HepG2 (cell line): ENCODE measurements at regions not wholly inside any gene's neighbourhood (a gene's known extent, or its start where the extent isn't known, plus 50 kb on each side); places are given as distances from the start of the nearest gene placed in this dataset.

ENCODE experiments used
- ATAC-seq: fragments of 200-7000 bp; cut with Tn5 transposase; 3 replicates; pipeline ENCODE4 v1.9.1; 2020; ENCODE audit warnings: mild to moderate bottlenecking, moderate library complexity
- BruUV-seq: library from RNA; stranded (reverse); fragments of 400-500 nt; replicated peaks from 2 replicates; lab custom pipeline; 2021; lab: Mats Ljungman, UMichigan
- CTCF ChIA-PET: fragments of 300-600 bp; formaldehyde crosslinking; extraction: SDS; loops from one replicate; lab custom pipeline; 2021; ENCODE audit warnings: low total read pairs, inconsistent platforms, low intra/inter-chr PET ratio; lab: Yijun Ruan, JAX
- POLR2A ChIA-PET: fragments of 350-600 bp; sonication (Branson Sonifier 250); formaldehyde crosslinking; loops from one replicate; lab custom pipeline; 2020; ENCODE audit warnings: antibody characterized with exemption, inconsistent platforms; lab: Yijun Ruan, JAX
- DNase-seq: peaks from one replicate; pipeline ENCODE4 v3.0.0-alpha.2; 2015; ENCODE audit warnings: low spot score
- FAIRE-seq: peaks from 3 replicates; lab custom pipeline; 2011; peaks lifted over from hg19 to GRCh38; lab: Jason Lieb, UNC
- H2AFZ ChIP-seq: one replicate; pipeline ENCODE4 v1.6.1; 2011; ENCODE audit warnings: low read length, inconsistent platforms
- H3K27ac ChIP-seq: fragments of 300-600 bp; 3 replicates; pipeline ENCODE4 v1.8.0; 2011; ENCODE audit warnings: mixed run types, mild to moderate bottlenecking, mixed read lengths, low read length, inconsistent platforms; ENCODE audit not compliant: insufficient read depth; ENCODE audit errors: extremely low read length
- H3K27me3 ChIP-seq, 2 experiments: fragments of 200-600 bp in 1 of 2; 2 replicates in 1 of 2; 3 replicates in 1 of 2; pipeline versions ENCODE4 v1.6.0 to v1.8.0; 2011; ENCODE audit warnings: low read length in 2 of 2, mild to moderate bottlenecking in 2 of 2, moderate library complexity in 2 of 2, inconsistent platforms in 1 of 2; ENCODE audit not compliant: insufficient read depth in 2 of 2, control insufficient read depth in 1 of 2
- H3K36me3 ChIP-seq, 2 experiments: fragments of 200-600 bp in 1 of 2; replicated peaks in 1 of 2; 2 replicates in 1 of 2; 3 replicates in 1 of 2; pipeline versions ENCODE4 v1.5.1 to v1.8.0; 2011; ENCODE audit warnings: low read length in 2 of 2, inconsistent platforms in 1 of 2; ENCODE audit not compliant: insufficient read depth in 2 of 2, control insufficient read depth in 1 of 2
- H3K4me1 ChIP-seq: 2 replicates; pipeline ENCODE4 v1.5.1; 2012; ENCODE audit warnings: low read length, inconsistent platforms; ENCODE audit not compliant: insufficient read depth
- H3K4me2 ChIP-seq: 2 replicates; pipeline ENCODE4 v1.6.0; 2011; ENCODE audit warnings: low read depth, low read length, inconsistent platforms
- H3K4me3 ChIP-seq, 3 experiments: fragments of 200-600 bp in 1 of 3; sonication (generic), shearing (Covaris generic) in 1 of 3; replicated peaks in 1 of 3; 2 replicates each; pipeline ENCODE4 v1.5.1; 2011 to 2016; ENCODE audit warnings: low read length in 3 of 3, inconsistent platforms in 2 of 3, low read depth in 2 of 3, mild to moderate bottlenecking in 2 of 3, control low read depth in 1 of 3, mixed read lengths in 1 of 3; ENCODE audit not compliant: insufficient read depth in 1 of 3
- H3K79me2 ChIP-seq: one replicate; pipeline ENCODE4 v1.6.1; 2011; ENCODE audit warnings: low read length, inconsistent platforms; ENCODE audit not compliant: insufficient read depth
- H3K9ac ChIP-seq: 2 replicates; pipeline ENCODE4 v1.6.0; 2011; ENCODE audit warnings: mild to moderate bottlenecking, low read depth, low read length, inconsistent platforms; ENCODE audit not compliant: insufficient read depth
- H3K9me3 ChIP-seq: 2 replicates; pipeline ENCODE4 v1.5.1; 2012; ENCODE audit warnings: mild to moderate bottlenecking, low read length
- H4K20me1 ChIP-seq: 2 replicates; pipeline ENCODE4 v1.6.0; 2011; ENCODE audit warnings: inconsistent platforms, mild to moderate bottlenecking, low read length, moderate library complexity; ENCODE audit not compliant: insufficient read depth
- BRCA1 ChIP-seq: sonication (generic); formaldehyde crosslinking; IDR thresholded peaks from 2 replicates; pipeline ENCODE4 v1.4.0; 2020; ENCODE audit warnings: missing genetic modification reagents
- ELK4 ChIP-seq: sonication (generic); formaldehyde crosslinking; IDR thresholded peaks from 2 replicates; pipeline ENCODE4 v1.9.0; 2021; ENCODE audit warnings: missing genetic modification reagents, borderline replicate concordance
- EZH2 ChIP-seq: conservative IDR thresholded peaks from 2 replicates; pipeline ENCODE4 v1.6.1; 2012; ENCODE audit warnings: mild to moderate bottlenecking, low read depth, low read length, moderate library complexity
- MED13 ChIP-seq: sonication (generic); formaldehyde crosslinking; IDR thresholded peaks from 2 replicates; pipeline ENCODE4 v1.5.0; 2020; ENCODE audit warnings: missing genetic modification reagents
- MZF1 ChIP-seq: sonication (generic); formaldehyde crosslinking; IDR thresholded peaks from 2 replicates; pipeline ENCODE4 v1.8.1; 2023; ENCODE audit warnings: mild to moderate bottlenecking, missing genetic modification reagents, borderline replicate concordance
- POLR2AphosphoS5 ChIP-seq: IDR thresholded peaks from 2 replicates; pipeline ENCODE4 v1.6.1; 2012; ENCODE audit warnings: low read depth, low read length
- RFXANK ChIP-seq: IDR thresholded peaks from 2 replicates; pipeline ENCODE4 v1.6.1; 2016
- SMYD3 ChIP-seq: sonication (generic); formaldehyde crosslinking; IDR thresholded peaks from 2 replicates; pipeline ENCODE4 v1.8.1; 2023; ENCODE audit warnings: mild to moderate bottlenecking, missing genetic modification reagents
- ZNF136 ChIP-seq: sonication (generic); formaldehyde crosslinking; IDR thresholded peaks from 2 replicates; pipeline ENCODE4 v1.8.1; 2022; ENCODE audit warnings: low read depth, mild to moderate bottlenecking, moderate library complexity, missing genetic modification reagents
- ZNF142 ChIP-seq: sonication (generic); formaldehyde crosslinking; IDR thresholded peaks from 2 replicates; pipeline ENCODE4 v1.4.0; 2020; ENCODE audit warnings: missing genetic modification reagents
- ZNF549 ChIP-seq: sonication (generic); formaldehyde crosslinking; IDR thresholded peaks from 2 replicates; pipeline ENCODE4 v1.5.0; 2020; ENCODE audit warnings: missing genetic modification reagents
- WGBS: methylation state at CpG from one replicate; pipeline ENCODE4 v1.1.6; 2017; ENCODE audit warnings: low lambda C conversion rate; 5-methylcytosine and 5-hydroxymethylcytosine counted together
- in situ Hi-C: cut with HindIII; loops from 2 replicates; pipeline ENCODE4 v1.10.0; 2017; ENCODE audit warnings: low pct_unique_long_range_greater_than_20kb; ENCODE audit not compliant: extremely low pct_ligation_motif_present
- intact Hi-C: fragments of 100-400 bp; cut with micrococcal nuclease; formaldehyde crosslinking; loops from one replicate; pipeline ENCODE4 v1.10.0; 2022; ENCODE audit not compliant: unreplicated experiment
- TF ChIP-seq, protein P1 (sequence below): sonication (generic); formaldehyde crosslinking; IDR thresholded peaks from 2 replicates; pipeline ENCODE4 v1.8.0; 2023; ENCODE audit warnings: mild to moderate bottlenecking, missing genetic modification reagents

DNA sequence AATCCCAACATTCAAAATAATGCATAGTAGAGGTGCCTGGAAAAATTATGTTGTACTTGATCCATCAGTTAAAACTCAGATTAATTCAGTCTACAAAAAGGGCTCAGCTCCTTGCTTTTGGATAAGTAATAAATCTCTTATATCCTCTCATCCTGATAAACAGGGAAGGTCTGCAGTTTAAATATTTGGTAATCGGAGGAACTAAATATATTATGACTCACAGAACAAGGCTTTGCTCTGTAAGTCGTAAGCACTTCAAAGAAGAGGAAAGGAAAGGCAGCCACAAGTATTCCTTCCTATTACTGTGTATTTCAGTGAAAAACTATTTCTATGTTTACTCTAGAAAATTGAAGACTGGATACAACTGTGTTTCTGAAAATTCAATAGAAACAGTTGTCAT lies 757.9 kb downstream of the CDY2B start:
- no peaks in the 10 kb centered on the region for H3K79me2 ChIP-seq
- 0% methylated on average over 2 of the region's 2 CpGs for WGBS
- ATAC-seq (no peak), DNase-seq (no peak), FAIRE-seq (no peak)
- H3K27ac ChIP-seq = no peak overlapping the region
- no peaks in the 10 kb centered on the region for H3K4me1 ChIP-seq
- H3K9me3 ChIP-seq = peaks cover 33% of the 10 kb centered on the region; the same call in 1 of the 2 replicates
- ChIA-PET POLR2A (no interaction called here), CTCF (no interaction called here)
- no peak overlapping the region for H3K4me3 ChIP-seq
- no peak overlapping the region for H3K9ac ChIP-seq
- TF ChIP-seq MZF1 (CRISPR knock-in tag) (no peak), SMYD3 (CRISPR knock-in tag) (no peak), ZNF549 (no peak), RFXANK (CRISPR knock-in tag) (no peak), ZNF136 (CRISPR knock-in tag) (no peak), BRCA1 (CRISPR knock-in tag) (no peak), POLR2AphosphoS5 (no peak), MED13 (CRISPR knock-in tag) (no peak), ZNF142 (no peak), EZH2 (no peak), ELK4 (CRISPR knock-in tag) (no peak)
- TF ChIP-seq, protein P1, sequence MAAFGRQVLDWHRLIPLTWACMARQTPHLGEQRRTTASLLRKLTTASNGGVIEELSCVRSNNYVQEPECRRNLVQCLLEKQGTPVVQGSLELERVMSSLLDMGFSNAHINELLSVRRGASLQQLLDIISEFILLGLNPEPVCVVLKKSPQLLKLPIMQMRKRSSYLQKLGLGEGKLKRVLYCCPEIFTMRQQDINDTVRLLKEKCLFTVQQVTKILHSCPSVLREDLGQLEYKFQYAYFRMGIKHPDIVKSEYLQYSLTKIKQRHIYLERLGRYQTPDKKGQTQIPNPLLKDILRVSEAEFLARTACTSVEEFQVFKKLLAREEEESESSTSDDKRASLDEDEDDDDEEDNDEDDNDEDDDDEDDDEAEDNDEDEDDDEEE (CRISPR knock-in tag) = no peak
- no peak overlapping the region for H2AFZ ChIP-seq
- intact Hi-C loops (no loop called here), in situ Hi-C loops (no loop called here)
- H3K4me2 ChIP-seq = no peak overlapping the region
- no peaks in the 10 kb centered on the region for H3K27me3 ChIP-seq
- no peaks in the 10 kb centered on the region for H4K20me1 ChIP-seq
- BruUV-seq = no TSS peak
- H3K36me3 ChIP-seq = no peaks in the 10 kb centered on the region
